ENCODE measurements at regions not wholly inside any gene's neighbourhood (a gene's known extent, or its start where the extent isn't known, plus 50 kb on each side); places are given as distances from the start of the nearest gene placed in this dataset.

GRCh38 chr7:54901840-54902239 is 117.0 kb upstream of the EGFR start:
- H2AFZ ChIP-seq (ENCODE audit: insufficient read depth, low read depth, low read length, poor library complexity, severe bottlenecking) = no peak overlapping the region
- Mint-ChIP-seq H3K27ac (no peak overlapping the region), H3K27me3 (ENCODE audit: low read depth in 3 of 3) (no peaks in the 10 kb centered on the region), H3K4me3 (no peak overlapping the region), H3K9me3 (peaks cover 0 to 8% (median 4%) of the 10 kb centered on the region in 7 donors), H3K4me1 (no peaks in the 10 kb centered on the region), H3K36me3 (no peaks in the 10 kb centered on the region)
- no peak overlapping the region for H3K4me3 ChIP-seq (replicated peaks in 1 of 3; ENCODE audit: low read depth in 2 of 3, low read length in 3 of 3)
- H3K9me3 ChIP-seq (replicated peaks in 1 of 2; ENCODE audit: control insufficient read depth in 1 of 2, insufficient read depth in 1 of 2, low read length in 2 of 2) = peaks cover 0 to 4% of the 10 kb centered on the region in 2 donors
- no peaks in the 10 kb centered on the region for H4K20me1 ChIP-seq (ENCODE audit: insufficient read depth, low read length)
- no peaks in the 10 kb centered on the region for H3K4me1 ChIP-seq (ENCODE audit: control insufficient read depth in 1 of 2, insufficient read depth in 2 of 2, low read length in 2 of 2)
- H3K4me2 ChIP-seq (replicated peaks; ENCODE audit: extremely low read depth, low read length, poor library complexity, severe bottlenecking) = no peak overlapping the region
- no peak for TF ChIP-seq CTCF (IDR thresholded peaks at IDR 0.05)
- H3K36me3 ChIP-seq (replicated peaks in 1 of 2; ENCODE audit: control insufficient read depth in 1 of 2, insufficient read depth in 2 of 2, low read length in 2 of 2) = no peaks in the 10 kb centered on the region
- no peaks in the 10 kb centered on the region for H3K27me3 ChIP-seq (ENCODE audit: control insufficient read depth in 2 of 2, insufficient read depth in 2 of 2, low read length in 2 of 2)
- no CpG with 5 or more reads among the region's 5 CpGs for WGBS (ENCODE audit: insufficient coverage)
- DNase-seq = no peak
- H3K9ac ChIP-seq (ENCODE audit: insufficient read depth, low read length, poor library complexity, severe bottlenecking) = no peak overlapping the region
- intact Hi-C loops (cut with micrococcal nuclease) = no loop called here
- H3K27ac ChIP-seq (ENCODE audit: low read depth in 1 of 2, low read length in 2 of 2) = no peak overlapping the region
- no peaks in the 10 kb centered on the region for H3K79me2 ChIP-seq (ENCODE audit: insufficient read depth, low read length)

GRCh38 chr7:54904130-54904529 is 114.7 kb upstream of the EGFR start:
- WGBS (ENCODE audit: insufficient coverage) = 100% methylated on average over 3 of the region's 4 CpGs
- no peaks in the 10 kb centered on the region for H3K79me2 ChIP-seq (ENCODE audit: insufficient read depth, low read length)

More at GRCh38 chr7:54904130-54904529, 114.7 kb upstream of the EGFR start:
- Histone ChIP-seq H3K27me3 (ENCODE audit: control insufficient read depth in 2 of 2, insufficient read depth in 2 of 2, low read length in 2 of 2) (no peaks in the 10 kb centered on the region), H3K4me1 (ENCODE audit: control insufficient read depth in 1 of 2, insufficient read depth in 2 of 2, low read length in 2 of 2) (no peaks in the 10 kb centered on the region), H3K4me2 (replicated peaks; ENCODE audit: extremely low read depth, low read length, poor library complexity, severe bottlenecking) (no peak overlapping the region), H3K9ac (ENCODE audit: insufficient read depth, low read length, poor library complexity, severe bottlenecking) (no peak overlapping the region), H4K20me1 (ENCODE audit: insufficient read depth, low read length) (no peaks in the 10 kb centered on the region), H3K27ac (ENCODE audit: low read depth in 1 of 2, low read length in 2 of 2) (no peak overlapping the region), H3K36me3 (replicated peaks in 1 of 2; ENCODE audit: control insufficient read depth in 1 of 2, insufficient read depth in 2 of 2, low read length in 2 of 2) (no peaks in the 10 kb centered on the region), H3K9me3 (replicated peaks in 1 of 2; ENCODE audit: control insufficient read depth in 1 of 2, insufficient read depth in 1 of 2, low read length in 2 of 2) (peaks cover 0 to 4% of the 10 kb centered on the region in 2 donors), H3K4me3 (replicated peaks in 1 of 3; ENCODE audit: low read depth in 2 of 3, low read length in 3 of 3) (no peak overlapping the region), H2AFZ (ENCODE audit: insufficient read depth, low read depth, low read length, poor library complexity, severe bottlenecking) (no peak overlapping the region)
- Mint-ChIP-seq H3K36me3 (no peaks in the 10 kb centered on the region), H3K4me1 (no peaks in the 10 kb centered on the region), H3K9me3 (peaks cover 2 to 13% (median 4%) of the 10 kb centered on the region in 7 donors), H3K27ac (no peak overlapping the region), H3K27me3 (ENCODE audit: low read depth in 3 of 3) (no peaks in the 10 kb centered on the region), H3K4me3 (no peak overlapping the region)
- intact Hi-C loops (cut with micrococcal nuclease) = no loop called here
- no peak for DNase-seq
- TF ChIP-seq CTCF (IDR thresholded peaks at IDR 0.05) = no peak
